Gastrocnemius medialis (tissue), 4 donors: ENCODE measurements at regions not wholly inside any gene's neighbourhood (a gene's known extent, or its start where the extent isn't known, plus 50 kb on each side); places are given as distances from the start of the nearest gene placed in this dataset.

Source experiments
- ATAC-seq, 2 donors: fragments of 150-250 bp; one replicate each; pipeline ENCODE4 v1.9.1; 2016
- DNase-seq, 2 donors: peaks; one replicate each; pipeline ENCODE4 v3.0.0-alpha.2; 2019
- H3K27ac ChIP-seq, 4 donors: fragments of 200-600 bp; sonication (generic); 1 replicate in 1 of 4; 2 replicates in 3 of 4; pipeline ENCODE4 v1.5.1; 2016 to 2018; ENCODE audit warnings: mild to moderate bottlenecking in 2 of 4, moderate library complexity in 1 of 4
- H3K27me3 ChIP-seq, 3 donors: fragments of 200-600 bp; sonication (generic) in 2 of 3; 1 replicate in 1 of 3; 2 replicates in 2 of 3; pipeline versions ENCODE4 v1.5.1 to v1.6.0; 2016 to 2019; ENCODE audit warnings: mild to moderate bottlenecking in 1 of 3, moderate library complexity in 1 of 3
- H3K36me3 ChIP-seq, 2 donors: fragments of 200-600 bp; sonication (generic) in 1 of 2; one replicate each; pipeline ENCODE4 v1.5.1; 2017 to 2018
- H3K4me1 ChIP-seq, 2 donors: fragments of 200-600 bp; sonication (generic) in 1 of 2; one replicate each; pipeline ENCODE4 v1.5.1; 2016 to 2017; ENCODE audit warnings: mild to moderate bottlenecking in 2 of 2
- H3K4me3 ChIP-seq, 4 donors: fragments of 200-600 bp; sonication (generic) in 3 of 4; 1 replicate in 1 of 4; 2 replicates in 3 of 4; pipeline ENCODE4 v1.5.1; 2016 to 2019; ENCODE audit warnings: mild to moderate bottlenecking in 2 of 4
- H3K9me3 ChIP-seq, 3 donors: fragments of 200-600 bp; sonication (generic) in 2 of 3; 1 replicate in 1 of 3; 2 replicates in 2 of 3; pipeline ENCODE4 v1.5.1; 2016 to 2019
- CTCF ChIP-seq, 5 experiments: fragments of 450-650 bp in 3 of 5; fragments of 200-600 bp in 2 of 5; sonication (generic) in 2 of 5; IDR thresholded peaks in 4 of 5; conservative IDR thresholded peaks in 1 of 5; 1 replicate in 4 of 5; 2 replicates in 1 of 5; pipeline ENCODE4 v1.5.1; 2016 to 2019; ENCODE audit warnings: antibody characterized with exemption in 5 of 5, mild to moderate bottlenecking in 3 of 5, moderate library complexity in 3 of 5
- POLR2A ChIP-seq, 2 donors: fragments of 450-650 bp; IDR thresholded peaks; one replicate each; pipeline ENCODE4 v1.6.1; 2017; ENCODE audit warnings: antibody characterized with exemption in 2 of 2, mild to moderate bottlenecking in 2 of 2, moderate library complexity in 2 of 2
- in situ Hi-C, 4 donors: fragments of 200-750 bp; cut with MboI; loops; one replicate each; pipeline versions ENCODE4 v1.15.0 to v1.8.0; 2017; ENCODE audit warnings: low sequenced_read_pairs in 4 of 4
- intact Hi-C: fragments of 100-400 bp; cut with DNase I; formaldehyde crosslinking; loops from one replicate; pipeline ENCODE4 v1.15.1; 2023; ENCODE audit warnings: low total_unique reads

GRCh38 chr7:26443751-26444150 is 152.1 kb downstream of the SNX10 start:
- H3K4me1 ChIP-seq, result no peaks in the 10 kb centered on the region
- in situ Hi-C loops, result no loop called here
- intact Hi-C loops, result no loop called here
- no peak for DNase-seq
- TF ChIP-seq CTCF (IDR thresholded peaks at IDR 0.05 in 4 of 5, conservative IDR thresholded peaks at IDR 0.05 in 1 of 5), result no peak
- no peak for TF ChIP-seq POLR2A (IDR thresholded peaks at IDR 0.05)
- H3K27ac ChIP-seq, result no peak overlapping the region
- no peaks in the 10 kb centered on the region for H3K27me3 ChIP-seq
- no peaks in the 10 kb centered on the region for H3K9me3 ChIP-seq
- ATAC-seq, result no peak
- H3K4me3 ChIP-seq, result no peak overlapping the region
- no peaks in the 10 kb centered on the region for H3K36me3 ChIP-seq

- no peaks in the 10 kb centered on the region for H3K27me3 ChIP-seq
- intact Hi-C loops (no loop called here), in situ Hi-C loops (no loop called here)
- H3K4me3 ChIP-seq, result no peak overlapping the region
- DNase-seq (no peak), ATAC-seq (no peak)
- no peaks in the 10 kb centered on the region for H3K9me3 ChIP-seq
- no peaks in the 10 kb centered on the region for H3K36me3 ChIP-seq
- TF ChIP-seq CTCF (IDR thresholded peaks at IDR 0.05 in 4 of 5, conservative IDR thresholded peaks at IDR 0.05 in 1 of 5), result no peak
- no peak for TF ChIP-seq POLR2A (IDR thresholded peaks at IDR 0.05)
- H3K27ac ChIP-seq, result no peak overlapping the region
- H3K4me1 ChIP-seq, result no peaks in the 10 kb centered on the region
These were observed 152.9 kb downstream of the SNX10 start for GRCh38 chr7:26444555-26444954.

GRCh38 chr7:26447116-26447515 is 155.5 kb downstream of the SNX10 start:
- H3K4me1 ChIP-seq, result no peaks in the 10 kb centered on the region
- ATAC-seq, result no peak
- TF ChIP-seq POLR2A (IDR thresholded peaks at IDR 0.05) (no peak), CTCF (IDR thresholded peaks at IDR 0.05 in 4 of 5, conservative IDR thresholded peaks at IDR 0.05 in 1 of 5) (no peak)
- no peak overlapping the region for H3K27ac ChIP-seq
- no peak for DNase-seq
- H3K4me3 ChIP-seq, result no peak overlapping the region
- H3K9me3 ChIP-seq, result no peaks in the 10 kb centered on the region
- in situ Hi-C loops, result no loop called here
- H3K27me3 ChIP-seq, result no peaks in the 10 kb centered on the region
- intact Hi-C loops, result no loop called here
- H3K36me3 ChIP-seq, result no peaks in the 10 kb centered on the region

- ATAC-seq (no peak), DNase-seq (no peak)
- no peak overlapping the region for H3K4me3 ChIP-seq
- no peaks in the 10 kb centered on the region for H3K36me3 ChIP-seq
- H3K4me1 ChIP-seq, result no peaks in the 10 kb centered on the region
- no peaks in the 10 kb centered on the region for H3K27me3 ChIP-seq
- no peaks in the 10 kb centered on the region for H3K9me3 ChIP-seq
- no peak for TF ChIP-seq POLR2A (IDR thresholded peaks at IDR 0.05)
- TF ChIP-seq CTCF (IDR thresholded peaks at IDR 0.05 in 4 of 5, conservative IDR thresholded peaks at IDR 0.05 in 1 of 5), result no peak
- no peak overlapping the region for H3K27ac ChIP-seq
- in situ Hi-C loops, result no loop called here
- intact Hi-C loops, result no loop called here
These were observed 157.8 kb downstream of the SNX10 start for GRCh38 chr7:26449175-26450165.
